DOHH2 (cell line): ENCODE measurements at regions not wholly inside any gene's neighbourhood (a gene's known extent, or its start where the extent isn't known, plus 50 kb on each side); places are given as distances from the start of the nearest gene placed in this dataset.

Source experiments
- H3F3A ChIP-seq: fragments of 200-600 bp; sonication (generic), shearing (Covaris generic); 2 replicates; pipeline ENCODE4 v1.6.0; 2016; ENCODE audit warnings: antibody characterized with exemption, mild to moderate bottlenecking; ENCODE audit not compliant: control insufficient read depth, insufficient read depth
- H3K27ac ChIP-seq: fragments of 200-600 bp; sonication (generic); 2 replicates; pipeline ENCODE4 v1.5.1; 2014; ENCODE audit warnings: low read depth, mild to moderate bottlenecking, low read length, moderate library complexity
- H3K27me3 ChIP-seq: fragments of 200-600 bp; sonication (generic); 2 replicates; pipeline ENCODE4 v1.6.1; 2014; ENCODE audit warnings: mild to moderate bottlenecking, low read length, mixed read lengths; ENCODE audit not compliant: control insufficient read depth
- H3K36me3 ChIP-seq: fragments of 200-600 bp; sonication (generic); 2 replicates; pipeline ENCODE4 v1.6.1; 2014; ENCODE audit warnings: mild to moderate bottlenecking, low read length, moderate library complexity, mixed read lengths; ENCODE audit not compliant: control insufficient read depth
- H3K4me1 ChIP-seq: fragments of 200-600 bp; sonication (generic); 2 replicates; pipeline ENCODE4 v1.6.1; 2014; ENCODE audit warnings: mild to moderate bottlenecking, low read length, mixed read lengths; ENCODE audit not compliant: control insufficient read depth
- H3K4me2 ChIP-seq: fragments of 200-600 bp; sonication (generic); 2 replicates; pipeline ENCODE4 v1.6.0; 2014; ENCODE audit warnings: mild to moderate bottlenecking, low read length, moderate library complexity
- H3K4me3 ChIP-seq: fragments of 200-600 bp; sonication (generic); 2 replicates; pipeline ENCODE4 v1.5.1; 2014; ENCODE audit warnings: mild to moderate bottlenecking, low read length, mixed read lengths
- H3K79me2 ChIP-seq: fragments of 200-600 bp; sonication (generic); 2 replicates; pipeline ENCODE4 v1.6.1; 2014; ENCODE audit warnings: mild to moderate bottlenecking, low read length, mixed read lengths; ENCODE audit not compliant: control insufficient read depth
- H3K9me2 ChIP-seq: fragments of 200-600 bp; sonication (generic); replicated peaks from 2 replicates; pipeline ENCODE4 v1.6.1; 2014; ENCODE audit warnings: mild to moderate bottlenecking, low read length, mixed read lengths; ENCODE audit not compliant: control insufficient read depth
- H3K9me3 ChIP-seq: fragments of 200-600 bp; sonication (generic); 2 replicates; pipeline ENCODE4 v1.6.1; 2014; ENCODE audit warnings: antibody characterized with exemption, low read length, mixed read lengths; ENCODE audit not compliant: control insufficient read depth, insufficient read depth
- H4K20me1 ChIP-seq: fragments of 200-600 bp; sonication (generic); 2 replicates; pipeline ENCODE4 v1.6.0; 2014; ENCODE audit warnings: low read depth, mild to moderate bottlenecking, antibody characterized with exemption, low read length, moderate library complexity; ENCODE audit not compliant: control insufficient read depth, insufficient read depth
- CTCF ChIP-seq: fragments of 200-600 bp; sonication (generic); IDR thresholded peaks from one replicate; pipeline ENCODE4 v1.5.1; 2014; ENCODE audit warnings: antibody characterized with exemption, mild to moderate bottlenecking, low read depth, low read length; ENCODE audit not compliant: poor library complexity, severe bottlenecking
- EZH2phosphoT487 ChIP-seq: fragments of 200-600 bp; sonication (generic); IDR thresholded peaks from 2 replicates; pipeline ENCODE4 v1.6.1; 2017; ENCODE audit warnings: borderline replicate concordance, mild to moderate bottlenecking, antibody characterized with exemption, low read length, moderate library complexity, mixed read lengths

DNA sequence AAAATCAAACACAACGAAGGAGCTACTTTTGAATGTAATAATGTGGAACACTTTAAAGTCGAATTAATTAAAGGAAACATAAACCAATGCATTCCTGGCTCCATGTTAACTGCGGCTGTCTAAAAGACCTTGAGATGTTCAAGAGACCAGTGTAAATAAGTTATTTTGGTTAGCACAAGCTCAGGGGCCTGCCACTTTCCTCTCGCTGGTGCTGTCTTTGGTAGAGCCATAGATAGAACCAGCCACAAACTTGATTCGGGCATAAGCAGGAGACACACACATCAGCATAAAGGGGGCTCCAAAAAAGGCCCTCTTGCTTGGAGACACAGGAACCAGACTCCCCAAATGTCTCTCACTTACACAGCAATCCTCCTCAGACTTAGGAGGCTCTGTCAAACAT is 121.6 kb upstream of the TBX20 start:
- Histone ChIP-seq H3K27ac (no peak overlapping the region), H3K27me3 (0 out of 2 replicates have a peak, but pooled peaks cover 3% of the 10 kb centered on the region), H3K4me2 (no peak overlapping the region), H3K4me1 (no peaks in the 10 kb centered on the region), H3K9me2 (no peaks in the 10 kb centered on the region), H3K79me2 (no peaks in the 10 kb centered on the region), H3K4me3 (no peak overlapping the region), H3K9me3 (no peaks in the 10 kb centered on the region), H3F3A (no peaks in the 10 kb centered on the region), H4K20me1 (no peaks in the 10 kb centered on the region), H3K36me3 (no peaks in the 10 kb centered on the region)
- TF ChIP-seq EZH2phosphoT487 (no peak), CTCF (no peak)

DNA sequence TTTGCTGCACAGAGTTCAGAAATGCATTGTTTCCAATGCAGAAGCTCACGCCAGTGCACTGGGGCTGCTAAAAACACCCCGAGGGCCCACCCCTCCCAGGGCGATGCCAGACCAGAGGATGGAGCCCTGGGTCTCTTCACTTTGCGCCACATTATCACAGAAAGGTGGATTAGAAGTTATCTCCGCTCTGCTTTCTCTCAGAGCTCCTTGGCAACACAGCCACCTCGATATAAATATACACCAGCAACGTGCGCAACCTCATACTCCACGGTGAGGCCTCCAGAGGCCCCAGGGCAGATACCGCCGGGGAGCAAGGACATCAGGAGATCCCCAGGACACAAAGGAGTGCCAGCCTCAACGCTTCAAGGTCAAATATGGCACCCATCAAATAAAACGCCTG is 121.0 kb upstream of the TBX20 start:
- H3K9me2 ChIP-seq = no peaks in the 10 kb centered on the region
- H3K4me3 ChIP-seq = no peak overlapping the region
- no peaks in the 10 kb centered on the region for H3K4me1 ChIP-seq
- no peaks in the 10 kb centered on the region for H4K20me1 ChIP-seq
- H3K27me3 ChIP-seq = 0 out of 2 replicates have a peak, but pooled peaks cover 3% of the 10 kb centered on the region
- no peaks in the 10 kb centered on the region for H3K79me2 ChIP-seq
- H3K4me2 ChIP-seq = no peak overlapping the region
- no peak overlapping the region for H3K27ac ChIP-seq
- no peaks in the 10 kb centered on the region for H3F3A ChIP-seq
- no peaks in the 10 kb centered on the region for H3K9me3 ChIP-seq
- TF ChIP-seq EZH2phosphoT487 (no peak), CTCF (no peak)
- no peaks in the 10 kb centered on the region for H3K36me3 ChIP-seq

- Histone ChIP-seq H3K27ac (no peak overlapping the region), H3K27me3 (no peaks in the 10 kb centered on the region), H3K9me2 (no peaks in the 10 kb centered on the region), H3F3A (no peaks in the 10 kb centered on the region), H4K20me1 (no peaks in the 10 kb centered on the region), H3K4me2 (no peak overlapping the region), H3K79me2 (no peaks in the 10 kb centered on the region), H3K4me3 (no peak overlapping the region), H3K4me1 (no peaks in the 10 kb centered on the region), H3K36me3 (no peaks in the 10 kb centered on the region), H3K9me3 (no peaks in the 10 kb centered on the region)
- TF ChIP-seq EZH2phosphoT487 = no peak
Observed at GRCh38 chr7:35371221-35371620, 117.3 kb upstream of the TBX20 start.

GRCh38 chr7:35370687-35371086 is 116.8 kb upstream of the TBX20 start:
- H3F3A ChIP-seq = no peaks in the 10 kb centered on the region
- 0 out of 2 replicates have a peak, but pooled peaks cover 2% of the 10 kb centered on the region for H3K9me3 ChIP-seq
- no peaks in the 10 kb centered on the region for H3K4me1 ChIP-seq
- H3K4me2 ChIP-seq = no peak overlapping the region
- TF ChIP-seq CTCF = no peak
- no peak for TF ChIP-seq EZH2phosphoT487
- no peak overlapping the region for H3K27ac ChIP-seq
- no peaks in the 10 kb centered on the region for H3K79me2 ChIP-seq
- no peak overlapping the region for H3K4me3 ChIP-seq
- H3K27me3 ChIP-seq = no peaks in the 10 kb centered on the region
- no peaks in the 10 kb centered on the region for H3K9me2 ChIP-seq
- no peaks in the 10 kb centered on the region for H3K36me3 ChIP-seq
- H4K20me1 ChIP-seq = no peaks in the 10 kb centered on the region
